Astrocyte (in vitro differentiated cells and primary cell): ENCODE measurements at regions not wholly inside any gene's neighbourhood (a gene's known extent, or its start where the extent isn't known, plus 50 kb on each side); places are given as distances from the start of the nearest gene placed in this dataset.

Experiments used
- DNase-seq: peaks from one replicate; pipeline ENCODE4 v3.0.0-alpha.2; 2010; ENCODE audit warnings: low read depth
- FAIRE-seq: peaks from 2 replicates; lab custom pipeline; 2011; peaks lifted over from hg19 to GRCh38; lab: Jason Lieb, UNC
- H2AFZ ChIP-seq: 2 replicates; pipeline ENCODE4 v1.6.0; 2012; ENCODE audit warnings: low read depth, low read length, inconsistent platforms
- H3K27ac ChIP-seq: 2 replicates; pipeline ENCODE4 v1.5.1; 2011; ENCODE audit warnings: low read depth, low read length, inconsistent platforms
- H3K27me3 ChIP-seq: 2 replicates; pipeline ENCODE4 v1.6.0; 2011; ENCODE audit warnings: low read length, inconsistent platforms; ENCODE audit not compliant: insufficient read depth
- H3K36me3 ChIP-seq: 2 replicates; pipeline ENCODE4 v1.5.1; 2011; ENCODE audit warnings: low read length, inconsistent platforms; ENCODE audit not compliant: insufficient read depth
- H3K4me1 ChIP-seq: 2 replicates; pipeline ENCODE4 v1.5.1; 2011; ENCODE audit warnings: low read length, inconsistent platforms; ENCODE audit not compliant: insufficient read depth
- H3K4me2 ChIP-seq: 2 replicates; pipeline ENCODE4 v1.6.0; 2012; ENCODE audit warnings: low read length, inconsistent platforms
- H3K4me3 ChIP-seq: 2 replicates; pipeline ENCODE4 v1.5.1; 2011; ENCODE audit warnings: low read depth, mild to moderate bottlenecking, low read length, inconsistent platforms; ENCODE audit not compliant: insufficient read depth
- H3K79me2 ChIP-seq: 2 replicates; pipeline ENCODE4 v1.6.0; 2012; ENCODE audit warnings: mild to moderate bottlenecking, low read length, inconsistent platforms; ENCODE audit not compliant: insufficient read depth
- H3K9ac ChIP-seq: 2 replicates; pipeline ENCODE4 v1.6.0; 2012; ENCODE audit warnings: mild to moderate bottlenecking, low read length, inconsistent platforms
- H3K9me3 ChIP-seq: 2 replicates; pipeline ENCODE4 v1.5.1; 2012; ENCODE audit warnings: low read depth, mild to moderate bottlenecking, low read length, inconsistent platforms; ENCODE audit not compliant: insufficient read depth
- H4K20me1 ChIP-seq: 2 replicates; pipeline ENCODE4 v1.6.0; 2012; ENCODE audit warnings: low read length, inconsistent platforms; ENCODE audit not compliant: insufficient read depth
- H3K27ac Mint-ChIP-seq: one replicate; pipeline ENCODE4 v1.8.0; 2021; ENCODE audit warnings: mild to moderate bottlenecking, mixed read lengths; ENCODE audit not compliant: unreplicated experiment
- H3K27me3 Mint-ChIP-seq: one replicate; pipeline ENCODE4 v1.8.0; 2021; ENCODE audit warnings: low read depth, mixed read lengths; ENCODE audit not compliant: unreplicated experiment
- H3K36me3 Mint-ChIP-seq: one replicate; pipeline ENCODE4 v1.8.0; 2021; ENCODE audit warnings: low read depth, mixed read lengths; ENCODE audit not compliant: unreplicated experiment
- H3K4me1 Mint-ChIP-seq: one replicate; pipeline ENCODE4 v1.8.0; 2021; ENCODE audit warnings: low read depth, mixed read lengths; ENCODE audit not compliant: unreplicated experiment
- H3K4me3 Mint-ChIP-seq: one replicate; pipeline ENCODE4 v1.8.0; 2021; ENCODE audit warnings: mild to moderate bottlenecking, moderate library complexity, mixed read lengths; ENCODE audit not compliant: unreplicated experiment
- H3K9me3 Mint-ChIP-seq: one replicate; pipeline ENCODE4 v1.8.0; 2021; ENCODE audit warnings: mild to moderate bottlenecking, mixed read lengths; ENCODE audit not compliant: unreplicated experiment
- EZH2 ChIP-seq: IDR thresholded peaks from 2 replicates; pipeline ENCODE4 v1.6.1; 2012; ENCODE audit warnings: mild to moderate bottlenecking, low read length, inconsistent platforms; ENCODE audit not compliant: insufficient read depth
- TF ChIP-seq, protein P1 (sequence below): IDR thresholded peaks from 2 replicates; pipeline ENCODE4 v1.5.1; 2011; ENCODE audit warnings: low read depth, mild to moderate bottlenecking, inconsistent platforms, low read length, moderate library complexity; ENCODE audit not compliant: insufficient read depth

DNA sequence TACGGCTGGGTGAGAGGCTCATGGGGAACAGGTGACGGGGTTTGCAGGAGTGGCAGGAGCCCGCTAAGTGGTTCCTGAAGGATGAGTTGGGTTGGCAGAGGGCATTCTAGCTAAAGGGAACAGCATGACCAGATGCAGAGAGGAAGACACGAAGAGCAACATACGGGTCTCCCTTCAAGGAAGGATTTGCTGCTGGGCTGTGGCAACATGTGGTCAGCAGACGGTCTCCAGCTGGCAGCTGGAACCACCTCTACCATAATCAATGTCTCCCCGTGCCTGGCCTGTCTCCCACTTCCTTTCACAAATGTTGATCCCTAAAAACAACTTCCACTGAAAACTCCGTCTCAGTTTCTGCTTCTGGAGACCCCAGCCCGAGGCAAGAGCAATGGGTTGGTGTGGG is 80.6 kb upstream of the SULF2 start:
- H3K4me3 Mint-ChIP-seq: no peak overlapping the region
- H3K27me3 ChIP-seq: peaks cover 21% of the 10 kb centered on the region
- no peak for FAIRE-seq
- no peak for TF ChIP-seq EZH2
- TF ChIP-seq, protein P1, sequence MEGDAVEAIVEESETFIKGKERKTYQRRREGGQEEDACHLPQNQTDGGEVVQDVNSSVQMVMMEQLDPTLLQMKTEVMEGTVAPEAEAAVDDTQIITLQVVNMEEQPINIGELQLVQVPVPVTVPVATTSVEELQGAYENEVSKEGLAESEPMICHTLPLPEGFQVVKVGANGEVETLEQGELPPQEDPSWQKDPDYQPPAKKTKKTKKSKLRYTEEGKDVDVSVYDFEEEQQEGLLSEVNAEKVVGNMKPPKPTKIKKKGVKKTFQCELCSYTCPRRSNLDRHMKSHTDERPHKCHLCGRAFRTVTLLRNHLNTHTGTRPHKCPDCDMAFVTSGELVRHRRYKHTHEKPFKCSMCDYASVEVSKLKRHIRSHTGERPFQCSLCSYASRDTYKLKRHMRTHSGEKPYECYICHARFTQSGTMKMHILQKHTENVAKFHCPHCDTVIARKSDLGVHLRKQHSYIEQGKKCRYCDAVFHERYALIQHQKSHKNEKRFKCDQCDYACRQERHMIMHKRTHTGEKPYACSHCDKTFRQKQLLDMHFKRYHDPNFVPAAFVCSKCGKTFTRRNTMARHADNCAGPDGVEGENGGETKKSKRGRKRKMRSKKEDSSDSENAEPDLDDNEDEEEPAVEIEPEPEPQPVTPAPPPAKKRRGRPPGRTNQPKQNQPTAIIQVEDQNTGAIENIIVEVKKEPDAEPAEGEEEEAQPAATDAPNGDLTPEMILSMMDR: no peak
- H3K36me3 ChIP-seq: no peaks in the 10 kb centered on the region
- H3K27me3 Mint-ChIP-seq: peaks cover 34% of the 10 kb centered on the region
- H2AFZ ChIP-seq: no peak overlapping the region
- peaks cover 5% of the 10 kb centered on the region for H3K9me3 Mint-ChIP-seq
- H3K36me3 Mint-ChIP-seq: no peaks in the 10 kb centered on the region
- H3K79me2 ChIP-seq: no peaks in the 10 kb centered on the region
- no peaks in the 10 kb centered on the region for H4K20me1 ChIP-seq
- no peak overlapping the region for H3K4me2 ChIP-seq
- H3K27ac Mint-ChIP-seq: no peak overlapping the region
- H3K4me1 Mint-ChIP-seq: peaks cover 3% of the 10 kb centered on the region
- H3K4me1 ChIP-seq: no peaks in the 10 kb centered on the region
- no peak for DNase-seq
- no peak overlapping the region for H3K27ac ChIP-seq
- H3K9ac ChIP-seq: no peak overlapping the region
- peaks cover 4% of the 10 kb centered on the region for H3K9me3 ChIP-seq
- H3K4me3 ChIP-seq: no peak overlapping the region

DNA sequence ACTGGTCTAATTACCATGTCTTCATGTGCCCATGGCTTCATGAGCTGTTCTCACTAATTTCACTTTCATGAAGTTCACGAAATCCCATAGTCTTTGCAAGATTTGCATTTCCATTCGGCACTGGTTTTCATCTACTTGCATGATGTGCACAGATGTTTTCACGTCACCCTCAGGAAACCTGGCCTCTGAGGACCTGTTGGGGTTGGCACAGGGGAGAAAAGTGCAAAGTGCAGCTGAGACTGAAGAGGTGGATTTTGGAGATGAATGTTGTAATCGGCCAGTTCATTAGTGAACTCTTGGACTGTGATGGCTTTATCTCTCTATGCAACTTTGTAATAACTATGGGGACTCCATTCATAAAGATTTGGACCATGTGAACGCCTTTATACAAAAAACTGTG is 80.2 kb upstream of the SULF2 start:
- Histone ChIP-seq H3K27ac (no peak overlapping the region), H3K36me3 (no peaks in the 10 kb centered on the region), H3K27me3 (peaks cover 21% of the 10 kb centered on the region), H3K9me3 (peaks cover 4% of the 10 kb centered on the region), H4K20me1 (no peaks in the 10 kb centered on the region), H3K4me2 (no peak overlapping the region), H3K4me3 (no peak overlapping the region), H2AFZ (no peak overlapping the region), H3K79me2 (no peaks in the 10 kb centered on the region), H3K4me1 (no peaks in the 10 kb centered on the region), H3K9ac (no peak overlapping the region)
- Mint-ChIP-seq H3K36me3 (no peaks in the 10 kb centered on the region), H3K27me3 (peaks cover 34% of the 10 kb centered on the region), H3K9me3 (peaks cover 5% of the 10 kb centered on the region), H3K27ac (no peak overlapping the region), H3K4me3 (no peak overlapping the region), H3K4me1 (peaks cover 3% of the 10 kb centered on the region)
- no peak for TF ChIP-seq EZH2
- TF ChIP-seq, protein P1: no peak
- DNase-seq (no peak), FAIRE-seq (no peak)

DNA sequence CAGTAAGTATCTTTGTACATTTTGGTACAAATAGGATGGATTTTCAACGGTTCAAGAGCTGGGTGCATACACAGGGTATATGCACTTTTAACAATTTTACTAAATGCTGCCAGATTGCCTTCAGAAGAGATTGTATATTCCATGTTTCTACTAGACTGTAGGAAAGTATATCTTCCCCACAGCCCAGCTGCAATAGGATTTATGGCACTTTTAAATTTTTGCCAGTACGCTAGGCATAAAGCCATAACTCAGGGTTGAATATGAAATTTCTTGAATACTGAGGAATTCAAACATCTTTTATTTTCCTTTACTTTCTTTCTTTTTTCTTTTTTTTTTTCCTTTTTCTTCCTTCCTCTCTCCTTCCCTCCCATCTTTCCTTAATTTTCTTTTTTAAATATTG is 78.7 kb upstream of the SULF2 start:
- peaks cover 3% of the 10 kb centered on the region for H3K4me1 Mint-ChIP-seq
- DNase-seq (no peak), FAIRE-seq (no peak)
- Histone ChIP-seq H3K9ac (no peak overlapping the region), H3K4me3 (no peak overlapping the region), H3K36me3 (no peaks in the 10 kb centered on the region), H3K9me3 (peaks cover 4% of the 10 kb centered on the region), H3K27ac (no peak overlapping the region), H3K4me2 (no peak overlapping the region), H4K20me1 (no peaks in the 10 kb centered on the region), H3K4me1 (no peaks in the 10 kb centered on the region), H3K27me3 (peaks cover 19% of the 10 kb centered on the region), H2AFZ (no peak overlapping the region), H3K79me2 (no peaks in the 10 kb centered on the region)
- H3K9me3 Mint-ChIP-seq: peaks cover 7% of the 10 kb centered on the region
- TF ChIP-seq EZH2: no peak
- TF ChIP-seq, protein P1: no peak
- H3K36me3 Mint-ChIP-seq: no peaks in the 10 kb centered on the region
- no peak overlapping the region for H3K27ac Mint-ChIP-seq
- H3K4me3 Mint-ChIP-seq: no peak overlapping the region
- H3K27me3 Mint-ChIP-seq: peaks cover 32% of the 10 kb centered on the region
